SIG-M5 treated with dmso at 0.1 percent for 504 hours (cell line): ENCODE measurements at regions not wholly inside any gene's neighbourhood (a gene's known extent, or its start where the extent isn't known, plus 50 kb on each side); places are given as distances from the start of the nearest gene placed in this dataset.
A peak's percentile ranks its signal among the peaks of the same experiment; 100 is the strongest.

Source experiments
- DNase-seq: peaks from one replicate; lab custom pipeline; 2025; ENCODE audit not compliant: unreplicated experiment; lab: John Stamatoyannopoulos, UW

GRCh38 chr1:104440011-104440410 is 690.3 kb downstream of the AMY1C start:
- no peak for DNase-seq

GRCh38 chr1:104456724-104457123 is 707.0 kb downstream of the AMY1C start:
- no peak for DNase-seq

- DNase-seq, result peak; percentile 73
These were observed 710.2 kb downstream of the AMY1C start for GRCh38 chr1:104459886-104460285.

- DNase-seq, result no peak
These were observed 711.2 kb downstream of the AMY1C start for GRCh38 chr1:104460880-104461279.

GRCh38 chr1:104463126-104463697 is 713.5 kb downstream of the AMY1C start:
- DNase-seq, result no peak

GRCh38 chr1:104466068-104466467 is 716.4 kb downstream of the AMY1C start:
- DNase-seq, result peak; percentile 60

GRCh38 chr1:104467590-104467989 is 717.9 kb downstream of the AMY1C start:
- no peak for DNase-seq

- peak; percentile 92 for DNase-seq
These were observed 718.6 kb downstream of the AMY1C start for GRCh38 chr1:104468282-104468681.

GRCh38 chr1:104476126-104476525 is 726.4 kb downstream of the AMY1C start:
- no peak for DNase-seq

- no peak for DNase-seq
These were observed 738.8 kb downstream of the AMY1C start for GRCh38 chr1:104488296-104489015.

- no peak for DNase-seq
These were observed 776.6 kb downstream of the AMY1C start for GRCh38 chr1:104526158-104526795.

- DNase-seq, result no peak
These were observed 782.3 kb downstream of the AMY1C start for GRCh38 chr1:104531990-104532389.

GRCh38 chr1:104574620-104575019 is 824.9 kb downstream of the AMY1C start:
- no peak for DNase-seq

GRCh38 chr1:104592926-104593325 is 843.2 kb downstream of the AMY1C start:
- peak; percentile 8 for DNase-seq

- DNase-seq, result peak; percentile 63
These were observed 843.9 kb downstream of the AMY1C start for GRCh38 chr1:104593413-104594187.

- DNase-seq, result no peak
These were observed 867.8 kb downstream of the AMY1C start for GRCh38 chr1:104617474-104617873.

GRCh38 chr1:104621221-104621620 is 871.5 kb downstream of the AMY1C start:
- DNase-seq, result no peak

GRCh38 chr1:104624538-104624937 is 874.8 kb downstream of the AMY1C start:
- DNase-seq, result no peak

- no peak for DNase-seq
These were observed 879.9 kb downstream of the AMY1C start for GRCh38 chr1:104629589-104629988.

- no peak for DNase-seq
These were observed 881.0 kb downstream of the AMY1C start for GRCh38 chr1:104630567-104631149.

GRCh38 chr1:104636581-104636980 is 886.9 kb downstream of the AMY1C start:
- DNase-seq, result peak; percentile 56
